NCI-H69 (cell line): ENCODE measurements at regions not wholly inside any gene's neighbourhood (a gene's known extent, or its start where the extent isn't known, plus 50 kb on each side); places are given as distances from the start of the nearest gene placed in this dataset.

Source experiments
- DNase-seq: peaks from one replicate; lab custom pipeline; 2025; lab: John Stamatoyannopoulos, UW

GRCh38 chr11:131192628-131193027 is 177.8 kb upstream of the NTM start:
- DNase-seq, result no peak

GRCh38 chr11:131193031-131193501 is 177.3 kb upstream of the NTM start:
- no peak for DNase-seq

- DNase-seq, result no peak
These were observed 175.7 kb upstream of the NTM start for GRCh38 chr11:131194726-131195125.

GRCh38 chr11:131195661-131196517 is 174.5 kb upstream of the NTM start:
- DNase-seq, result peak; percentile 77

GRCh38 chr11:131198161-131199014 is 172.0 kb upstream of the NTM start:
- DNase-seq, result no peak

- no peak for DNase-seq
These were observed 171.5 kb upstream of the NTM start for GRCh38 chr11:131199015-131199280.

- no peak for DNase-seq
These were observed 168.7 kb upstream of the NTM start for GRCh38 chr11:131201674-131202073.

- DNase-seq, result no peak
These were observed 167.4 kb upstream of the NTM start for GRCh38 chr11:131203040-131203439.

GRCh38 chr11:131204282-131204681 is 166.1 kb upstream of the NTM start:
- DNase-seq, result no peak

- no peak for DNase-seq
These were observed 165.5 kb upstream of the NTM start for GRCh38 chr11:131204765-131205380.

- no peak for DNase-seq
These were observed 163.7 kb upstream of the NTM start for GRCh38 chr11:131206671-131207070.

- no peak for DNase-seq
These were observed 162.5 kb upstream of the NTM start for GRCh38 chr11:131207901-131208300.

- DNase-seq, result no peak
These were observed 152.8 kb upstream of the NTM start for GRCh38 chr11:131217313-131218310.

GRCh38 chr11:131218542-131218941 is 151.9 kb upstream of the NTM start:
- no peak for DNase-seq

- no peak for DNase-seq
These were observed 150.8 kb upstream of the NTM start for GRCh38 chr11:131219646-131220045.

GRCh38 chr11:131223198-131223991 is 147.0 kb upstream of the NTM start:
- no peak for DNase-seq

GRCh38 chr11:131228378-131228777 is 142.0 kb upstream of the NTM start:
- no peak for DNase-seq

GRCh38 chr11:131229221-131229620 is 141.2 kb upstream of the NTM start:
- no peak for DNase-seq

GRCh38 chr11:131231317-131231940 is 139.0 kb upstream of the NTM start:
- no peak for DNase-seq

- no peak for DNase-seq
These were observed 138.2 kb upstream of the NTM start for GRCh38 chr11:131232261-131232660.
